Left hindlimb (tissue), 1 donor: ENCODE measurements at regions not wholly inside any gene's neighbourhood (a gene's known extent, or its start where the extent isn't known, plus 50 kb on each side); places are given as distances from the start of the nearest gene placed in this dataset.
"Not testable (repeated sequence)": the region's sequence is repeated elsewhere in the genome, so short reads cannot be mapped to it uniquely, and the experiment has no call there.

Experiments
- DNase-seq: peaks from one replicate; pipeline ENCODE4 v3.0.0-alpha.2; 2018

DNA sequence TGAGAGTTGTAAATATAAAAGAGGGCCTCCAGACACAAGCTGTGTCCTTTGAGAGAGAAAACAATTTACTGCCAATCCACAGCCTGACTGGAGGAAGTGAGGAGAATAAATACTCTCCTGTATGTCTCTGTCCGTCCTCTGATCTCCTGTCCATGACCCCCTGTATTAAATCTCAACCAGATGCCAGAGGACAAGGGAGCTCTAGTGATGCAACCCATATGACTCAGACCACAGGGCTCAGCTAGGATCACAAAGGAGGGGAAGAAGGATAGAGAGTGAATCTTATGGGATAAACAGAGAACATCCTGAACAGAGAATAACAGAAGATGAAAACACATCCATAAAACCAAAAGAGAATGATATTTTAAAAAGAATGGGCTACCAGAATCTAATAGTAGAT, 482.6 kb downstream of the PLOD2 start:
- DNase-seq = no peak

DNA sequence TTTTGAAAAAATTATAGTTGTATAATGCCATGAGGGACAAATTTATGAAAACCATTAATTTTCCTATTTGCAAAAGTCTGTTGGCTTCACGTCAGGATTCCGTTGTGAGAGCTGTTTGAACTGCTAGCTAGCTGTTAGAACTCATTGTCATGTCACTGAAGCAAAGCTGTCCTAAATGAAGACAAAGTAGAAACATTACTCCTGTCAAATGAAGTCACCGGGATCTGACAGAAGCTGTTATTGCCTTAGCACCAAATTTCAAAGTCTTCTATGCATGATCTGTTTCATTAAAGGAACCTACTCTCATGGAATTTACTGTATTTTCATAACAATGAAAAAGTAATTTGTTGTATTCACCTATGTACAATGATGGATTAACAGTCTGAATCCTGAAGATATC, 479.8 kb downstream of the PLOD2 start:
- no peak for DNase-seq

DNA sequence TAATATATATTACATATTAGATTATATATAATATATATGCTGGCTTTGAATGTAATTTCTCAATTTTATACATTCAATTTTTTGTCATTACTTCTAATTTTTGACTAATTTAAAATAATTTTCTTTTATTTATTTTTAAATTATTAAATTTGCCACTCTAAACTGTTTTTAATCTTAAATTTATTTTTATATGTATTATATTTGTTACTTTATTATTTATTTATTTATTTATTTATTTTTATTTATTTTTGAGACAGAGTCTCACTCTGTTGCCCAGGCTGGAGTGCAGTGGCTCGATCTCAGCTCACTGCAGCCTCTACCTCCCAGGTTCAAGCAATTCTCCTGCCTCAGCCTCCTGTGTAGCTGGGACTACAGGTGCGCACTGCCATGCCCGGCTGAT, 473.0 kb downstream of the PLOD2 start:
- not testable (repeated sequence) for DNase-seq

DNA sequence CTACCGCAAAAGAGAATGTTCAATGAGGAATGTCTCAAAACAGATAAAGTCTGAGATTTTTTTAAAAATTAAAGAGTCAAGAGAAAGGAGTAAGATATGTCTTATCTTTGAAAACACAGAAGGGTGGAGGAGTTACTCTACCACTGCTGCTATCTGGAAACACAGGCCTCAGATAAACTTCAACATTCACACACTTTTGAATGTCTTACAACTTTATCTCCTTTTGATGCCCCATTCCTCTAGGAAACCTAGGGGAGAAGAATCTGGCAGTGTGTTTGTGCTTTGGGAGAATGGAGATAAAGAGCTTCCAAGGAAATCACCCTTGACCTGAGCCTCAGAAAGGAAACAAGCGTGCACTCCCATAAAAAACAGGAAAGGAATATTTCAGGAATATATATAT, 468.2 kb downstream of the PLOD2 start:
- DNase-seq = no peak

GRCh38 chr3:145696011-145696410, 465.0 kb downstream of the PLOD2 start:
- DNase-seq = no peak

DNA sequence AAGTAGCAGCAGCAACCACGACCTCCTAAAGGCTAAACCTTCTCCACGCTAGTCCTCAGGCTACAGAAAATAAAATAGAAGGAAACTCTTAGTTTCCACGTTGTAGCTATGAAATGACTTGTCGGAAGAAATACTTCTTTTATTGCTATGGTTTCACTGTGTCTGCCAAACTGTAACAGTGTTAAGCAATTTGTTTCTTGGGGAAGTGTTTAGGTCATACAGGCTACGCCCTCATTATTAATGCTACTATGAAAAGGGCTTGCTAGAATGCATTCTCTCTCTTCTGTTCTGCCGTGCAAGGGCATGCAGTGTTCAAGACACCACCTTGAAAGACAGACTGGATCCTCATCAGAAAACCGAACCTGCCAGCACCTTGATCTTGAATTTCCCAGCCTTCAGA, 462.7 kb downstream of the PLOD2 start:
- no peak for DNase-seq

- no peak for DNase-seq
Measured at GRCh38 chr3:145698749-145699148, 462.2 kb downstream of the PLOD2 start.

DNA sequence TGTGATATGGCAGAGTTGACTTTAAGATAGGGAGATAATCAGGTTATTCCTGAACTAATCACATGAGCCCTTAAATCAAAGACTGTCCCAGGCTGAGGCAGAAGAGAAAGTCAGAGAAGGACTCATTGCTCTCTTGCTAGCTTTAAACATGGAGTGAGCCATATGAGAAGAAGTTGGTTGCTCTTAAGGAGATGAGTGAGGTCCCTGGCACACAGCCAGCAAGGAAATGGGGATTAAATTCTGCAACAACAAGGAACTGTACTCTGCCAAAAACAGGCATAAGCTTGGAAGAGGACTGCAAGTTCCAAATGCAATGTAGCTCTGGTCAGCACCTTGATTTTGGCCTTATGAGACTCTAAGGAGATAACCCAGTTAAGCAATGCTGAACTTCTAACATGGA, 457.0 kb downstream of the PLOD2 start:
- DNase-seq = no peak

DNA sequence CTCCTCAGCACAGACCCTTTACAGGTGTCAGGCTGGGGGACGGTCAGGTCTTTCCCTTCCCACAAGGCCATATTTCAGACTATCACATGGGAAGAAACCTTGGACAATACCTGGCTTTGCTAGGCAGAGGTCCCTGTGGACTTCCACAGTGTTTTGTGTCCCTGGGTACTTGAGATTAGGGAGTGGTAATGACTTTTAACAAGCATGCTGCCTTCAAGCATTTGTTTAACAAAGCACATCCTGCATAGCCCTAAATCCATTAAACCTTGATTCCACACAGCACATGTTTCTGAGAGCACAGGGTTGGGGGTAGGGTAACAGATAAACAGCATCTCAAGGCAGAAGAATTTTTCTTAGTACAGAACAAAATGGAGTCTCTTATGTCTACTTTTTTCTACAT, 451.2 kb downstream of the PLOD2 start:
- not testable (repeated sequence) for DNase-seq

DNA sequence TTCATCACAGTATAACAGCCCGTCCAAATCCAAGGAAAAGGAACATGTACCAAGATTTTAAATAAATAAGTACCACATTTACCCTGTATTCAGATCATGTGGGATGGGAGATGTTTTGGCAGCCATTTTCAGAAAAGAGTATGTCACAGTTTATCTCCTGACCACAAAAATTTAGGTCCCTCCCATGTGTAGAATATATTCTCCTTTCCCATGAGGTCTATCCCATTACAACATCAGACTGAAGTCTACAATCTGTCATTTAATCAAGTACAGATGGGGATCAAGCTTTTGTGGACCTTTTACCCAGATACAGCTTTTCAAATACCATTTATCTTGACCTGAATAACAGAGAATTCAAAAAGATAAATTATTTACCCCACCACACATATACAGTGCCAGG, 444.5 kb downstream of the PLOD2 start:
- no peak for DNase-seq

- DNase-seq = no peak
Measured at GRCh38 chr3:145719114-145719513, 441.9 kb downstream of the PLOD2 start.

- no peak for DNase-seq
Measured at GRCh38 chr3:145721273-145721805, 439.6 kb downstream of the PLOD2 start.

DNA sequence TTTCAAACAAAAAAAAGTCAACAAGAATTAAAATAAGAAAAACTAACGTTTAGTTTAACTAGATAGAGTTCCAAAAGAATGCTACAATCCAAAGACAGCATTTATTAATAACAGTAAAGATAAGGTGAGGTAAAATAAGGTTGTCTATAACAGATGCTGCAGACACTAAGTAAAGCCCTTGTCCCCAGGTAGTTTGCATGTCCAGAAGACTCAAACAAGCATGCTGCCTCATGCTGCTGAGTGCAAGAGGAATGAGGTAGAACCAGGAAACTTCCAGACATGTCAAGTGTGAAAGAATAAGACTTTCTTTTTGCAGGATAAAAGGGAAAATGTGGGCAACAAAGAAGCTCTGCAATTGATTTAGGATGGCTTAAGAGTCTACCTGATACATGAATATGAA, 439.2 kb downstream of the PLOD2 start:
- DNase-seq = no peak

- DNase-seq = no peak
Measured at GRCh38 chr3:145727476-145727875, 433.5 kb downstream of the PLOD2 start.

DNA sequence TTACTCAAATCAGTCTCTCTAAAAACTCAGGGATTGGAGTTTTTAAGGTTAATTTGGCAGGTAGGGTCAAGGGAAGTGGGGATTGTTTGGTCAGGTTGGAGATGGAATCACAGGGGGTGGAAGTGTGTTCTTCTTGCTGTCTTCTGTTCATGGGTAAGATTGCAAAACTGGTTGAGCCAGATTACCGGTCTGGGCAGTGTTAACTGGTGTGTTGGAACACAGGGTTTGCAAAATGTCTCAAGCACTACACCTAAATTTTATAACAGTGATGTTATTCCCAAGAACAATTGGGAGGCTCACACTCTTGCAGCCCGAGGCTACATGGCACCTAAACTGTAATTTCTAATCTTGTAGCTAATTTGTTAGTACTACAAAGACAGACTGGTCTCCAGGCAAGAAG, 425.4 kb downstream of the PLOD2 start:
- no peak for DNase-seq

DNA sequence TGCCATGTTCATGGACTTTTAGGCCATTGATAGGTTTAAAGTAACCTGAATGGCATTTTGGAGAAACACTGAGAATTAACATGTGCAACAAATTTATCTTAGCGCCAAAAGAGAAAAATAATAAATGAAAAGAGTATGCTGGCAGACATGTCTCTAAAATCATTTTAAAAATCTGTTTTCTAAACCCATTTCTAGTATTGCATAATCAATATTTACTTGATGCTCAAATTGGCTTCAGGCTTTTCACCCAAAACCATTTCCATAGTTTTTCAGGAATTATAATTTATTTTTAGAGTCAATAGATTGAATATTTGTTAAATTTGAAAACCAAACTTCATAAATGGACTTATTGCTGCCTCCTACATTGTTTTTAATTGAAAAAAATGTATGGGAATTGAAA, 423.0 kb downstream of the PLOD2 start:
- no peak for DNase-seq

DNA sequence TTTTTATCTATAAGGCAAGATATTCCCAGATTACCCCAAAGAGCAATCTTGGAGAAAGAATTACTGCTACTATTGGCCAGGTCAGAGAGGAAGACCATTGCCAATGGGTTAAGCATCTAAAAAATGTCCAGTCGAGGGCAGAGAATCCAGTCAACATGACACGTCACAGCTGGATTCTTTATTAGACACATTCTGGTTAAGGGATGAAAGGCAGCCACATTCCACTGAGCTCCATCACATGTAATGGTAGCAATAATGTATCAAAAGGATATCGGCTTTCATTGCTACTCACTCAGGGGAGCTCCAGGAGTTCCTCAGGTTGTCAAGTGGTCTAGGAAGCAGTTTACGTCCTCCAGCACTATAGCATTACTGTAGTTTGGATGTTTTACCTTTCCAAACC, 421.1 kb downstream of the PLOD2 start:
- no peak for DNase-seq

- DNase-seq = no peak
Measured at GRCh38 chr3:145750657-145751056, 410.3 kb downstream of the PLOD2 start.

DNA sequence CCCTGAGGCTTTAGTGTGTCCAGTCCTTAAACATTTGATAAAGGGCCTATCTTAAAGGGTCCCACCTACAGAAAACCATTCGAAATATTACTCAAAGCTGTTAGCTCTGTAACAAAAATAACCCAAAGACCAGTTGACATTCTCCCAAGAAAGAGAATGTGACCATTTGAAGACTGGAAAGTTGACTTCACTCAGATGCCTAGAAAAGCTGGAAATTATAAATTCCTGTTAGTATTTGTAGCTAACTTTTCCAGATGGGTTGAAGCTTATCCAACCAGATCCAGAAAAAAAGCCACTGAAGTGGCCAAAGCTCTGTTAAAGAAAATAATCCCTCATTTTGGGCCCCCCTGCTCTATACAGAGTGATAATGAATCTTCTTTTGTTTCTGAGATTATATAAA, 408.4 kb downstream of the PLOD2 start:
- no peak for DNase-seq

GRCh38 chr3:145754605-145755289, 406.2 kb downstream of the PLOD2 start:
- no peak for DNase-seq

DNA sequence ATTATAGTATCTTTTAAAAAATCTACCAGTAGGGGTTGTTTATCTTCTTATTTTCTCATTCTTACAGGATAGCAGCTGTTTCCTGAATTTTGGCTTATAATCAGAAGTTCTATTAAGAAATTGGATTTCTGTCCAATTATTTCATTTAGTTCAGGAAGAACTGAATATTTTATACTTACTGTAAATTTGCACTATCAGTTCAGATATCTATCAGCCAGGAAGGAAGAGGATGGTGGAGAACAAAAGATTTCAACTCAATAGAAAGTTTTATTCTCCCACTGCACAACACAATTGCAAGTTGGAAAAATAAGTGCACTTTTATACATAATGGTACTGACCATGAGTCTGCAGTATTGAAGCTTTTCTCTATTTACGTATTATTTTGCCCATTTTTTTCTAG, 400.9 kb downstream of the PLOD2 start:
- no peak for DNase-seq

DNA sequence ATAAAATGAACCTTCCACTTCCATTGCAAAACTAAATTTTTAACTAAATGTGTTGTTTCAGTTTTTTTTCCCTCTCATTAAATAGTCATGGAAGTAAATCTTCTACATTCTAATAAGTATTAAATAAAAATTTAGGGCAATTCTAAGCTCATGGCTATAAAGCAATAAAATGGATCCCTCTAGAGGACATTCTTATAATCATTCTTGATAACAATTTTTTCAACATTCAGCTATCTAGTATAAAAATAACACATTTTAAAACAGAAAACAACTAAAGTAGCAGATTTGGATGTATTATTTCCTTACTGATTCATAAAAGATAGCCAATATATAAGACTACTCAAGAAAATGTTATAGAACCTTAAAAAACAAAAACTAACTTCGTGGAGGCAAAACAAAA, 393.1 kb downstream of the PLOD2 start:
- DNase-seq = no peak

GRCh38 chr3:145776782-145777408, 384.1 kb downstream of the PLOD2 start:
- DNase-seq = peak; percentile 38

GRCh38 chr3:145780301-145780700, 380.7 kb downstream of the PLOD2 start:
- DNase-seq = no peak

GRCh38 chr3:145785668-145786067, 375.3 kb downstream of the PLOD2 start:
- DNase-seq = no peak
